H1 (cell line): ENCODE measurements at regions not wholly inside any gene's neighbourhood (a gene's known extent, or its start where the extent isn't known, plus 50 kb on each side); places are given as distances from the start of the nearest gene placed in this dataset.

Experiments
- BCL11A ChIP-seq, 2 experiments: IDR thresholded peaks; one replicate each; pipeline ENCODE4 v1.6.1; 2011; ENCODE audit warnings: low read depth in 2 of 2, low read length in 2 of 2, mild to moderate bottlenecking in 2 of 2
- CEBPB ChIP-seq: IDR thresholded peaks from 2 replicates; pipeline ENCODE4 v1.6.1; 2012; ENCODE audit warnings: low read depth, low read length
- CHD7 ChIP-seq: fragments of 300-600 bp; sonication (generic); IDR thresholded peaks from 2 replicates; pipeline ENCODE4 v1.7.1; 2012; ENCODE audit warnings: low read length, moderate library complexity, mild to moderate bottlenecking, inconsistent platforms; ENCODE audit not compliant: insufficient replicate concordance
- CREB1 ChIP-seq: IDR thresholded peaks from 2 replicates; pipeline ENCODE4 v1.6.1; 2012; ENCODE audit warnings: inconsistent platforms
- EZH2 ChIP-seq: fragments of 200-600 bp; sonication (generic); IDR thresholded peaks from 2 replicates; pipeline ENCODE4 v1.7.1; 2012; ENCODE audit warnings: low read depth, mild to moderate bottlenecking, moderate library complexity, low read length, inconsistent platforms; ENCODE audit not compliant: severe bottlenecking
- JUN ChIP-seq: IDR thresholded peaks from 2 replicates; pipeline ENCODE4 v1.6.1; 2011; ENCODE audit warnings: low read depth, mild to moderate bottlenecking, improper control_type of control experiment, low read length
- RBBP5 ChIP-seq: IDR thresholded peaks from 2 replicates; pipeline ENCODE4 v1.7.1; 2012; ENCODE audit warnings: low read depth, mild to moderate bottlenecking, inconsistent platforms, low read length, moderate library complexity, borderline replicate concordance
- RNF2 ChIP-seq: fragments of 200-900, 300-1000 bp; sonication (generic); IDR thresholded peaks from 2 replicates; pipeline ENCODE4 v1.7.1; 2016; ENCODE audit warnings: borderline replicate concordance, low read depth, mild to moderate bottlenecking, antibody characterized with exemption, low read length; ENCODE audit not compliant: poor library complexity, severe bottlenecking; ENCODE audit errors: missing control alignments
- RXRA ChIP-seq: IDR thresholded peaks from 2 replicates; pipeline ENCODE4 v1.6.1; 2011; ENCODE audit warnings: low read depth, mild to moderate bottlenecking, low read length, moderate library complexity; ENCODE audit not compliant: insufficient read depth
- SP2 ChIP-seq: IDR thresholded peaks from 2 replicates; pipeline ENCODE4 v1.6.1; 2012; ENCODE audit warnings: mild to moderate bottlenecking, low read length, inconsistent platforms
- SP4 ChIP-seq: IDR thresholded peaks from 2 replicates; pipeline ENCODE4 v1.6.1; 2012; ENCODE audit warnings: low read length, inconsistent platforms
- TF ChIP-seq, protein P1 (sequence below): IDR thresholded peaks from 2 replicates; pipeline ENCODE4 v1.6.1; 2011; ENCODE audit warnings: low read length, improper control_type of control experiment

DNA sequence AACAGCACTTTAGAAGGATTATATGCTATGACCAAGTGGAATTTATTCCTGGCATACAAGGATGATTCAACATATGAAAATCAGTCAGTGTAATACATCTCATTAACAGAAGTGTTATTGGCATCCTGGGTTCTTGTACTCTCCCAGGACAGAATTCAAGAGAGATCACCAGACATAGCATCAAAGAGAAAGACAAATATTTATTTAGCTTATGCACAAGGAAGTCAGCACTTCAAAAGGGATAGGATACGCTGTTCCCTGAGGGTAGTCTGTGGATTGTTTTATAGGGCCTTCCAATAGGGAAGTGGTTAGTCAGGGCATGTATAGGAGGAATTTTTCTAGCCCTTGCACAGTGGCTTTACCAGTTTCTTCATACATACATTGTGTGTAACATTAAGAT is 1238.0 kb downstream of the PCDH17 start (continued):
- TF ChIP-seq CHD7 (no peak), BCL11A (IDR thresholded peaks at IDR 0.05; ENCODE audit: low read depth in 2 of 2, low read length in 2 of 2) (no peak), RXRA (no peak), EZH2 (no peak), JUN (no peak), SP4 (no peak), RNF2 (no peak), RBBP5 (no peak), CEBPB (no peak), SP2 (no peak), CREB1 (no peak)
- TF ChIP-seq, protein P1, sequence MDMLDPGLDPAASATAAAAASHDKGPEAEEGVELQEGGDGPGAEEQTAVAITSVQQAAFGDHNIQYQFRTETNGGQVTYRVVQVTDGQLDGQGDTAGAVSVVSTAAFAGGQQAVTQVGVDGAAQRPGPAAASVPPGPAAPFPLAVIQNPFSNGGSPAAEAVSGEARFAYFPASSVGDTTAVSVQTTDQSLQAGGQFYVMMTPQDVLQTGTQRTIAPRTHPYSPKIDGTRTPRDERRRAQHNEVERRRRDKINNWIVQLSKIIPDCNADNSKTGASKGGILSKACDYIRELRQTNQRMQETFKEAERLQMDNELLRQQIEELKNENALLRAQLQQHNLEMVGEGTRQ = no peak
